Neuronal stem cell (in vitro differentiated cells): ENCODE measurements at regions not wholly inside any gene's neighbourhood (a gene's known extent, or its start where the extent isn't known, plus 50 kb on each side); places are given as distances from the start of the nearest gene placed in this dataset. TPM values are rescaled to one million over a fixed set of nuclear protein-coding genes. Genes with fewer than 3 reads are reported as not detected.

Source experiments
- DNase-seq: peaks from one replicate; pipeline ENCODE4 v3.0.0-alpha.2; 2013; ENCODE audit warnings: low spot score
- H2AFZ ChIP-seq: one replicate; pipeline ENCODE4 v1.6.1; 2013; ENCODE audit warnings: mild to moderate bottlenecking, low read length, inconsistent platforms
- H2AK5ac ChIP-seq: 2 replicates; pipeline ENCODE4 v1.6.1; 2013; ENCODE audit warnings: low read depth, mild to moderate bottlenecking, inconsistent platforms, low read length, moderate library complexity, mixed read lengths
- H2BK120ac ChIP-seq: 2 replicates; pipeline ENCODE4 v1.6.1; 2013; ENCODE audit warnings: low read depth, mild to moderate bottlenecking, inconsistent platforms, low read length, moderate library complexity, mixed read lengths
- H2BK12ac ChIP-seq: one replicate; pipeline ENCODE4 v1.6.1; 2013; ENCODE audit warnings: low read length, inconsistent platforms
- H2BK15ac ChIP-seq: 2 replicates; pipeline ENCODE4 v1.6.1; 2013; ENCODE audit warnings: mild to moderate bottlenecking, low read length, inconsistent platforms, mixed read lengths
- H2BK5ac ChIP-seq: one replicate; pipeline ENCODE4 v1.6.1; 2013; ENCODE audit warnings: inconsistent platforms, mild to moderate bottlenecking, low read length, moderate library complexity
- H3K14ac ChIP-seq: one replicate; pipeline ENCODE4 v1.6.1; 2013; ENCODE audit warnings: low read length, inconsistent platforms
- H3K18ac ChIP-seq: 2 replicates; pipeline ENCODE4 v1.6.1; 2013; ENCODE audit warnings: low read length, inconsistent platforms
- H3K23ac ChIP-seq: 2 replicates; pipeline ENCODE4 v1.6.1; 2013; ENCODE audit warnings: low read depth, mild to moderate bottlenecking, mixed read lengths, low read length, inconsistent platforms; ENCODE audit not compliant: poor library complexity
- H3K27ac ChIP-seq: replicated peaks from 3 replicates; pipeline ENCODE4 v1.5.1; 2013; ENCODE audit warnings: low read length, inconsistent platforms
- H3K27me3 ChIP-seq, 3 experiments: 2 replicates each; pipeline ENCODE4 v1.6.1; 2013; ENCODE audit warnings: low read length in 3 of 3, mild to moderate bottlenecking in 2 of 3, inconsistent platforms in 1 of 3, low read depth in 1 of 3, mixed read lengths in 1 of 3, moderate library complexity in 1 of 3; ENCODE audit not compliant: control insufficient read depth in 3 of 3, insufficient read depth in 3 of 3
- H3K36me3 ChIP-seq, 2 donors: replicated peaks in 1 of 2; 2 replicates each; pipeline ENCODE4 v1.6.1; 2013; ENCODE audit warnings: low read length in 2 of 2; ENCODE audit not compliant: control insufficient read depth in 2 of 2, insufficient read depth in 2 of 2
- H3K4ac ChIP-seq: 2 replicates; pipeline ENCODE4 v1.6.1; 2013; ENCODE audit warnings: inconsistent platforms, mild to moderate bottlenecking, low read length, moderate library complexity
- H3K4me1 ChIP-seq, 2 donors: 1 replicate in 1 of 2; 2 replicates in 1 of 2; pipeline ENCODE4 v1.6.1; 2013; ENCODE audit warnings: low read length in 2 of 2, low read depth in 1 of 2; ENCODE audit not compliant: control insufficient read depth in 2 of 2, insufficient read depth in 1 of 2
- H3K4me2 ChIP-seq: one replicate; pipeline ENCODE4 v1.6.1; 2013; ENCODE audit warnings: mild to moderate bottlenecking, low read length, inconsistent platforms; ENCODE audit not compliant: insufficient read depth, poor library complexity, severe bottlenecking
- H3K4me3 ChIP-seq, 2 donors: 2 replicates each; pipeline ENCODE4 v1.5.1; 2013; ENCODE audit warnings: low read length in 2 of 2, mild to moderate bottlenecking in 2 of 2, inconsistent platforms in 1 of 2, moderate library complexity in 1 of 2
- H3K79me1 ChIP-seq: one replicate; pipeline ENCODE4 v1.6.1; 2013; ENCODE audit warnings: low read depth, mild to moderate bottlenecking, inconsistent platforms, low read length, moderate library complexity
- H3K9ac ChIP-seq: one replicate; pipeline ENCODE4 v1.6.1; 2013; ENCODE audit warnings: mild to moderate bottlenecking, low read depth, low read length, inconsistent platforms; ENCODE audit not compliant: poor library complexity
- H3K9me3 ChIP-seq, 2 donors: replicated peaks in 1 of 2; 2 replicates each; pipeline versions ENCODE3 to v1.6.1; 2013; ENCODE audit warnings: low read length in 2 of 2, mild to moderate bottlenecking in 2 of 2, inconsistent platforms in 1 of 2, low read depth in 1 of 2, mixed read lengths in 1 of 2, moderate library complexity in 1 of 2; ENCODE audit not compliant: control insufficient read depth in 2 of 2, insufficient read depth in 1 of 2
- H4K8ac ChIP-seq: one replicate; pipeline ENCODE4 v1.6.1; 2013; ENCODE audit warnings: low read depth, mild to moderate bottlenecking, inconsistent platforms, low read length, moderate library complexity
- H4K91ac ChIP-seq: one replicate; pipeline ENCODE4 v1.6.1; 2013; ENCODE audit warnings: low read length, low read depth, mild to moderate bottlenecking, inconsistent platforms; ENCODE audit not compliant: poor library complexity
- WGBS, 2 donors: extraction: QIAGEN DNeasy Blood & Tissue Kit; methylation state at CpG; one replicate each; pipeline ENCODE4 v1.1.7; 2013; ENCODE audit warnings: missing lambda C conversion rate in 2 of 2, mixed read lengths in 1 of 2; ENCODE audit not compliant: insufficient read length in 2 of 2, insufficient replicate concordance in 1 of 2; ENCODE audit errors: extremely low coverage in 2 of 2; 5-methylcytosine and 5-hydroxymethylcytosine counted together
- small RNA-seq: library from polyadenylated mRNA; stranded (forward); fragments of <200 nt; extraction: miRNeasy Mini kit (QIAGEN cat#:217004); gene quantifications from one replicate; pipeline ENCODE3, GENCODE V24; 2013; ENCODE audit not compliant: insufficient read depth

- Histone ChIP-seq H3K4me2 (no peak overlapping the region), H2BK120ac (no peak overlapping the region), H2AK5ac (no peak overlapping the region), H2BK15ac (no peak overlapping the region), H4K8ac (no peak overlapping the region), H2BK12ac (no peak overlapping the region), H3K14ac (no peak overlapping the region), H3K9me3 (no peaks in the 10 kb centered on the region), H3K9ac (no peak overlapping the region), H3K79me1 (no peaks in the 10 kb centered on the region), H3K4me1 (no peaks in the 10 kb centered on the region), H3K36me3 (no peaks in the 10 kb centered on the region), H2BK5ac (no peak overlapping the region), H3K27ac (no peak overlapping the region), H2AFZ (no peak overlapping the region), H4K91ac (no peak overlapping the region), H3K27me3 (no peaks in the 10 kb centered on the region), H3K4me3 (no peak overlapping the region), H3K4ac (no peak overlapping the region), H3K18ac (no peak overlapping the region), H3K23ac (no peak overlapping the region)
- no peak for DNase-seq
- WGBS, 2 donors: no CpG with 5 or more reads among the region's 2 CpGs
These were observed 49.9 kb upstream of the CASK start for GRCh38 chrX:41973208-41973607.

Small RNA genes lying in the stretch of these regions (small RNA-seq; reads per million reads assigned to genes)
- gene RNU6-1124P (not detected), gene RNU6-630P (not detected), gene Z92545.1 (not detected)
